ENCODE measurements at regions not wholly inside any gene's neighbourhood (a gene's known extent, or its start where the extent isn't known, plus 50 kb on each side); places are given as distances from the start of the nearest gene placed in this dataset.

DNA sequence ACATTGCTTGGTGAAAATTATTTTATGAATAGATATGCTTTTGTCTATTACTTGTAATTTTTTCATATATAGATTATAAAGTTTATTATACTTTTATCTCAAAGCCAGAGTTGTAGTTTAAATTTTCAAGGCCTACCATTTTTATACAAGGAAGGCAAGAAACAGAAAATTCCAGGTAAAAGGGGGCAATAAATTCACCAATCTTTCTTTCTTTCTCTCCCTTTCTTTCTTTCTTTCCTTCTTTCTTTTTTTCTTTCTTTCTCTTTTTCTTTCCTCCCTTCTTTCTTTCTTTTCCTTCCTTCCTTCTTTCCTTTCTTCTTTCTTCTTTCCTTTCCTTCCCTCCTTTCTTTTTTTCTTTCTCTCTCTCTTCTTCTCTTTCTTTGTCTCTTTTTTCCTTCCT lies 529.4 kb downstream of the PCDH17 start:
- H3K27me3 ChIP-seq (ENCODE audit: insufficient read depth, poor library complexity, severe bottlenecking), result no peaks in the 10 kb centered on the region
- DNase-seq (ENCODE audit: low read depth in 1 of 2, low spot score in 1 of 2), result no peak
- H3K4me3 ChIP-seq (replicated peaks; ENCODE audit: insufficient read depth, low read length), result no peak overlapping the region
- no peak overlapping the region for H3K27ac ChIP-seq (replicated peaks)
- TF ChIP-seq POLR2AphosphoS5 (IDR thresholded peaks at IDR 0.05; ENCODE audit: low read depth) (no peak), GABPA (IDR thresholded peaks at IDR 0.05; ENCODE audit: low read depth) (no peak), SPI1 (IDR thresholded peaks at IDR 0.05; ENCODE audit: borderline replicate concordance, low read depth) (no peak), CTCF (IDR thresholded peaks at IDR 0.05; ENCODE audit: insufficient read depth, low read length) (no peak)
- TF ChIP-seq, protein P1, sequence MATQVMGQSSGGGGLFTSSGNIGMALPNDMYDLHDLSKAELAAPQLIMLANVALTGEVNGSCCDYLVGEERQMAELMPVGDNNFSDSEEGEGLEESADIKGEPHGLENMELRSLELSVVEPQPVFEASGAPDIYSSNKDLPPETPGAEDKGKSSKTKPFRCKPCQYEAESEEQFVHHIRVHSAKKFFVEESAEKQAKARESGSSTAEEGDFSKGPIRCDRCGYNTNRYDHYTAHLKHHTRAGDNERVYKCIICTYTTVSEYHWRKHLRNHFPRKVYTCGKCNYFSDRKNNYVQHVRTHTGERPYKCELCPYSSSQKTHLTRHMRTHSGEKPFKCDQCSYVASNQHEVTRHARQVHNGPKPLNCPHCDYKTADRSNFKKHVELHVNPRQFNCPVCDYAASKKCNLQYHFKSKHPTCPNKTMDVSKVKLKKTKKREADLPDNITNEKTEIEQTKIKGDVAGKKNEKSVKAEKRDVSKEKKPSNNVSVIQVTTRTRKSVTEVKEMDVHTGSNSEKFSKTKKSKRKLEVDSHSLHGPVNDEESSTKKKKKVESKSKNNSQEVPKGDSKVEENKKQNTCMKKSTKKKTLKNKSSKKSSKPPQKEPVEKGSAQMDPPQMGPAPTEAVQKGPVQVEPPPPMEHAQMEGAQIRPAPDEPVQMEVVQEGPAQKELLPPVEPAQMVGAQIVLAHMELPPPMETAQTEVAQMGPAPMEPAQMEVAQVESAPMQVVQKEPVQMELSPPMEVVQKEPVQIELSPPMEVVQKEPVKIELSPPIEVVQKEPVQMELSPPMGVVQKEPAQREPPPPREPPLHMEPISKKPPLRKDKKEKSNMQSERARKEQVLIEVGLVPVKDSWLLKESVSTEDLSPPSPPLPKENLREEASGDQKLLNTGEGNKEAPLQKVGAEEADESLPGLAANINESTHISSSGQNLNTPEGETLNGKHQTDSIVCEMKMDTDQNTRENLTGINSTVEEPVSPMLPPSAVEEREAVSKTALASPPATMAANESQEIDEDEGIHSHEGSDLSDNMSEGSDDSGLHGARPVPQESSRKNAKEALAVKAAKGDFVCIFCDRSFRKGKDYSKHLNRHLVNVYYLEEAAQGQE (IDR thresholded peaks at IDR 0.05; ENCODE audit: insufficient replicate concordance, low read depth), result no peak

GRCh38 chr13:58165617-58166016 lies 534.1 kb downstream of the PCDH17 start:
- Histone ChIP-seq H3K4me3 (replicated peaks; ENCODE audit: insufficient read depth, low read length) (no peak overlapping the region), H3K27me3 (ENCODE audit: insufficient read depth, poor library complexity, severe bottlenecking) (no peaks in the 10 kb centered on the region), H3K27ac (replicated peaks) (no peak overlapping the region)
- TF ChIP-seq CTCF (IDR thresholded peaks at IDR 0.05; ENCODE audit: insufficient read depth, low read length), result no peak
- TF ChIP-seq POLR2AphosphoS5 (IDR thresholded peaks at IDR 0.05; ENCODE audit: low read depth), result no peak
- no peak for TF ChIP-seq SPI1 (IDR thresholded peaks at IDR 0.05; ENCODE audit: borderline replicate concordance, low read depth)
- TF ChIP-seq, protein P1 (IDR thresholded peaks at IDR 0.05; ENCODE audit: insufficient replicate concordance, low read depth), result no peak
- no peak for TF ChIP-seq GABPA (IDR thresholded peaks at IDR 0.05; ENCODE audit: low read depth)
- DNase-seq (ENCODE audit: low read depth in 1 of 2, low spot score in 1 of 2), result no peak

GRCh38 chr13:58181111-58181510 lies 549.6 kb downstream of the PCDH17 start:
- Histone ChIP-seq H3K27me3 (ENCODE audit: insufficient read depth, poor library complexity, severe bottlenecking) (no peaks in the 10 kb centered on the region), H3K27ac (replicated peaks) (no peak overlapping the region), H3K4me3 (replicated peaks; ENCODE audit: insufficient read depth, low read length) (no peak overlapping the region)
- TF ChIP-seq POLR2AphosphoS5 (IDR thresholded peaks at IDR 0.05; ENCODE audit: low read depth) (no peak), SPI1 (IDR thresholded peaks at IDR 0.05; ENCODE audit: borderline replicate concordance, low read depth) (no peak), GABPA (IDR thresholded peaks at IDR 0.05; ENCODE audit: low read depth) (no peak), CTCF (IDR thresholded peaks at IDR 0.05; ENCODE audit: insufficient read depth, low read length) (no peak)
- TF ChIP-seq, protein P1 (IDR thresholded peaks at IDR 0.05; ENCODE audit: insufficient replicate concordance, low read depth), result no peak
- no peak for DNase-seq (ENCODE audit: low read depth in 1 of 2, low spot score in 1 of 2)

Data from HL-60 (cell line).